Smooth muscle cell (in vitro differentiated cells): ENCODE measurements at regions not wholly inside any gene's neighbourhood (a gene's known extent, or its start where the extent isn't known, plus 50 kb on each side); places are given as distances from the start of the nearest gene placed in this dataset. TPM values are rescaled to one million over a fixed set of nuclear protein-coding genes. Genes with fewer than 3 reads are reported as not detected.

ENCODE experiments used
- DNase-seq: peaks from one replicate; lab custom pipeline; 2025; ENCODE audit not compliant: unreplicated experiment; lab: John Stamatoyannopoulos, UW
- H2AFZ ChIP-seq: fragments of 200-600 bp; sonication (generic); 2 replicates; pipeline ENCODE4 v1.6.0; 2016; ENCODE audit warnings: antibody characterized with exemption, low read depth, mild to moderate bottlenecking
- H3F3A ChIP-seq: fragments of 200-600 bp; sonication (generic); 2 replicates; pipeline ENCODE4 v1.6.0; 2017; ENCODE audit warnings: antibody characterized with exemption, low read depth
- H3K27ac ChIP-seq: fragments of 200-600 bp; sonication (generic); 2 replicates; pipeline ENCODE4 v1.5.1; 2016; ENCODE audit warnings: low read depth, mild to moderate bottlenecking
- H3K27me3 ChIP-seq: fragments of 200-600 bp; sonication (generic); 2 replicates; pipeline ENCODE4 v1.6.1; 2016; ENCODE audit warnings: low read depth, mild to moderate bottlenecking
- H3K36me3 ChIP-seq: fragments of 200-600 bp; sonication (generic); 2 replicates; pipeline ENCODE4 v1.5.1; 2016; ENCODE audit warnings: low read depth
- H3K4me1 ChIP-seq: fragments of 200-600 bp; sonication (generic); 2 replicates; pipeline ENCODE4 v1.5.1; 2016; ENCODE audit warnings: low read depth
- H3K4me2 ChIP-seq: fragments of 200-600 bp; sonication (generic); 2 replicates; pipeline ENCODE4 v1.6.0; 2016; ENCODE audit warnings: mild to moderate bottlenecking
- H3K4me3 ChIP-seq: fragments of 200-600 bp; sonication (generic); 2 replicates; pipeline ENCODE4 v1.5.1; 2016; ENCODE audit warnings: mild to moderate bottlenecking
- H3K79me2 ChIP-seq: fragments of 200-600 bp; sonication (generic); 2 replicates; pipeline ENCODE4 v1.6.0; 2016; ENCODE audit warnings: low read depth, mild to moderate bottlenecking
- H3K9ac ChIP-seq: fragments of 200-600 bp; sonication (generic); 2 replicates; pipeline ENCODE4 v1.6.0; 2016; ENCODE audit warnings: low read depth
- H3K9me3 ChIP-seq: fragments of 200-600 bp; sonication (generic); replicated peaks from 2 replicates; pipeline ENCODE4 v1.5.1; 2016; ENCODE audit warnings: low read depth
- H4K20me1 ChIP-seq: fragments of 200-600 bp; sonication (generic); 2 replicates; pipeline ENCODE4 v1.6.0; 2016; ENCODE audit warnings: low read depth
- microRNA-seq: library from miRNA; unstranded; fragments of <30 nt; microRNA quantifications from one replicate; pipeline ENCODE4, GENCODE V29; 2016; ENCODE audit warnings: borderline number of aligned reads
- small RNA-seq: library from RNA; depleted of rRNA; stranded (forward); fragments of <200 nt; gene quantifications from one replicate; pipeline ENCODE3, GENCODE V24; 2014
- TF ChIP-seq, protein P1 (sequence below): fragments of 200-600 bp; sonication (generic); IDR thresholded peaks from 2 replicates; pipeline ENCODE4 v1.5.1; 2017; ENCODE audit warnings: borderline replicate concordance, mild to moderate bottlenecking, antibody characterized with exemption; ENCODE audit not compliant: insufficient read depth, poor library complexity, severe bottlenecking

- Histone ChIP-seq H4K20me1 (no peaks in the 10 kb centered on the region), H3K79me2 (no peaks in the 10 kb centered on the region), H3F3A (no peaks in the 10 kb centered on the region), H3K4me3 (no peak overlapping the region), H3K27me3 (no peaks in the 10 kb centered on the region), H3K9ac (no peak overlapping the region), H3K4me2 (no peak overlapping the region), H3K4me1 (no peaks in the 10 kb centered on the region), H2AFZ (no peak overlapping the region), H3K27ac (no peak overlapping the region), H3K36me3 (no peaks in the 10 kb centered on the region), H3K9me3 (peaks cover 7% of the 10 kb centered on the region)
- no peak for DNase-seq
- TF ChIP-seq, protein P1, sequence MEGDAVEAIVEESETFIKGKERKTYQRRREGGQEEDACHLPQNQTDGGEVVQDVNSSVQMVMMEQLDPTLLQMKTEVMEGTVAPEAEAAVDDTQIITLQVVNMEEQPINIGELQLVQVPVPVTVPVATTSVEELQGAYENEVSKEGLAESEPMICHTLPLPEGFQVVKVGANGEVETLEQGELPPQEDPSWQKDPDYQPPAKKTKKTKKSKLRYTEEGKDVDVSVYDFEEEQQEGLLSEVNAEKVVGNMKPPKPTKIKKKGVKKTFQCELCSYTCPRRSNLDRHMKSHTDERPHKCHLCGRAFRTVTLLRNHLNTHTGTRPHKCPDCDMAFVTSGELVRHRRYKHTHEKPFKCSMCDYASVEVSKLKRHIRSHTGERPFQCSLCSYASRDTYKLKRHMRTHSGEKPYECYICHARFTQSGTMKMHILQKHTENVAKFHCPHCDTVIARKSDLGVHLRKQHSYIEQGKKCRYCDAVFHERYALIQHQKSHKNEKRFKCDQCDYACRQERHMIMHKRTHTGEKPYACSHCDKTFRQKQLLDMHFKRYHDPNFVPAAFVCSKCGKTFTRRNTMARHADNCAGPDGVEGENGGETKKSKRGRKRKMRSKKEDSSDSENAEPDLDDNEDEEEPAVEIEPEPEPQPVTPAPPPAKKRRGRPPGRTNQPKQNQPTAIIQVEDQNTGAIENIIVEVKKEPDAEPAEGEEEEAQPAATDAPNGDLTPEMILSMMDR, result no peak
These were observed 50.3 kb upstream of the TRIB2 start for GRCh38 chr2:12666445-12666844.

Small RNAs in the stretch of these regions (microRNA-seq; reads per million reads assigned to microRNA genes)
- gene MIR3681, result not detected

Small RNAs in the stretch of these regions (small RNA-seq; reads per million reads assigned to genes)
- gene MIR3681, result not detected
- gene RF00093, result not detected
- not detected for gene RNU6-843P
